ENCODE measurements at regions not wholly inside any gene's neighbourhood (a gene's known extent, or its start where the extent isn't known, plus 50 kb on each side); places are given as distances from the start of the nearest gene placed in this dataset.
A peak's percentile ranks its signal among the peaks of the same experiment; 100 is the strongest.

DNA sequence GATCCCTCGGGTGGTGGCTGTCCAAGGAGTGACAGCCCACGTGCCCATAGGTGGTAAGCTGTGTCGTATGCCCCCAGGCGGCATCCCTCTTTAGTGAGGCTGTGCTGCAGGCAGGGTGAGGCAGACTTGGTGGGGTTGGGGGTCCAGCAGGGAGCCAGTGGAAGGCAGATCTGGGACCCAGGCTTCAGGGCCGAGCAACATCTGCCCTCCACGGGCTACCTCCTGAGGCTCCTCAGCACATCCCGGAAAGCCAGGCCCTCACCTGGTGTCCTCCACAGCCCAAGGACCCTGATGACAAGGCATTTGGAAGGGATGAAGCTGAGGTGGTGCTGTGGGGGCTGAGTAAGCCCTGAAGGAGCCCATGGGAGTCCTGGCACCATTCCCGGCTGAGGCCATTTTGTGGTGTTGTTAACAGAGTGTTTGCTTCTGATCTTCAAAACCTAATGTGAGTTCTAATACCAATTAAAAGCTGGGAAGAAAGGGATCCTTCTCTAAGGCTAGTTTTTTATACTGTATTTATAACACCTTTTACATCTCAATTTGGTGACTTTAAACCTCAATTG lies 295.8 kb upstream of the IRX2 start:
- Histone ChIP-seq H3K9me3 (peaks cover 0 to 3% (median 0%) of the 10 kb centered on the region in 4 donors), H3K36me3 (no peaks in the 10 kb centered on the region), H3K27me3 (no peaks in the 10 kb centered on the region), H3K4me3 (no peak overlapping the region), H3K4me1 (no peaks in the 10 kb centered on the region), H3K27ac (no peak overlapping the region)
- ATAC-seq (ENCODE audit: low FRiP score in 2 of 2) = peak in 1 of 2 donors; percentile 21
- TF ChIP-seq EP300 (IDR thresholded peaks at IDR 0.05) (no peak), POLR2AphosphoS5 (IDR thresholded peaks at IDR 0.05) (no peak), POLR2A (IDR thresholded peaks at IDR 0.05) (no peak)
- TF ChIP-seq, protein P1, sequence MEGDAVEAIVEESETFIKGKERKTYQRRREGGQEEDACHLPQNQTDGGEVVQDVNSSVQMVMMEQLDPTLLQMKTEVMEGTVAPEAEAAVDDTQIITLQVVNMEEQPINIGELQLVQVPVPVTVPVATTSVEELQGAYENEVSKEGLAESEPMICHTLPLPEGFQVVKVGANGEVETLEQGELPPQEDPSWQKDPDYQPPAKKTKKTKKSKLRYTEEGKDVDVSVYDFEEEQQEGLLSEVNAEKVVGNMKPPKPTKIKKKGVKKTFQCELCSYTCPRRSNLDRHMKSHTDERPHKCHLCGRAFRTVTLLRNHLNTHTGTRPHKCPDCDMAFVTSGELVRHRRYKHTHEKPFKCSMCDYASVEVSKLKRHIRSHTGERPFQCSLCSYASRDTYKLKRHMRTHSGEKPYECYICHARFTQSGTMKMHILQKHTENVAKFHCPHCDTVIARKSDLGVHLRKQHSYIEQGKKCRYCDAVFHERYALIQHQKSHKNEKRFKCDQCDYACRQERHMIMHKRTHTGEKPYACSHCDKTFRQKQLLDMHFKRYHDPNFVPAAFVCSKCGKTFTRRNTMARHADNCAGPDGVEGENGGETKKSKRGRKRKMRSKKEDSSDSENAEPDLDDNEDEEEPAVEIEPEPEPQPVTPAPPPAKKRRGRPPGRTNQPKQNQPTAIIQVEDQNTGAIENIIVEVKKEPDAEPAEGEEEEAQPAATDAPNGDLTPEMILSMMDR (IDR thresholded peaks at IDR 0.05) = no peak
- no peak for DNase-seq
- 92 to 99% methylated on average over 1 to 4 of the region's 8 CpGs for WGBS, 2 donors

DNA sequence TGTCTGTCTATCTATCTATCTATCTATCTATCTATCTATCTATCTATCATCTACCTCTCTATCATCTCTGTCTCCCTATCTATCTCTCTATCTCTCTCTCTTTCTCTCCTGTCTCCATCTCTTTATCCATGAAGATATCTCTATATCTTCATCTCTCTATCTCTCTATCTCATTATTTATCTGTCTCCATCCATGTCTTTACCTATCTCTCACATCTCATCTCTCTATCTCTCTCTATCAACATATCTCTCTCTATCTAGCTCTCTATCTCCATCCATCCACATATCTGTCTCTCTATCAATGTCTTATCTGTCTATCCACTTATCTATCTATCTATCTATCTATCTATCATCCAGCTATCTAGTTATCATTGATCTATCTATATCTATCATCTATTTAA lies 292.1 kb upstream of the IRX2 start:
- no peaks in the 10 kb centered on the region for H3K36me3 ChIP-seq
- no peak for TF ChIP-seq POLR2A (IDR thresholded peaks at IDR 0.05)
- no peak for TF ChIP-seq POLR2AphosphoS5 (IDR thresholded peaks at IDR 0.05)
- TF ChIP-seq, protein P1 (IDR thresholded peaks at IDR 0.05) = no peak
- no peak for TF ChIP-seq EP300 (IDR thresholded peaks at IDR 0.05)
- H3K4me1 ChIP-seq = no peaks in the 10 kb centered on the region
- H3K9me3 ChIP-seq = no peaks in the 10 kb centered on the region
- no peaks in the 10 kb centered on the region for H3K27me3 ChIP-seq
- H3K27ac ChIP-seq = no peak overlapping the region
- no peak for DNase-seq
- H3K4me3 ChIP-seq = no peak overlapping the region
- ATAC-seq (ENCODE audit: low FRiP score in 2 of 2) = no peak

DNA sequence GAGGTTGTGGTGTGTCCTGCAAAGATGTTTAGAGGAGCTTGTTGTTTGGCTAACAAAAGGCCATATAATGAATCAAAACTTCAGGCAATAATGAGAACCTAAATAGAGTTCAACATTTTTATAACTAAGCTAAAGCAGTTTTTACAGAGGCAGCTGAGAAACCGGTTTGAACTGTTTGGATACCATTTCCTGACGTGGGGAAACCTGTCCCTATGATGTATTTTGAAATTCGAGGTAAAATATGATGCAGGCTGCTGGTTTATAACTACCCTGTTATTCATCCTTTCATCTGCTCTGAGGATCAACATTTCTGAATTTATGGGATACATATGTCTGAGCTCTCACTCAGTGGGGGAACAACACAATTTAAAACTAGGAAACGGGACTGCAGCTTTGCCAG lies 289.5 kb upstream of the IRX2 start:
- 37 to 44% methylated on average over 4 of the region's 4 CpGs for WGBS, 2 donors
- Histone ChIP-seq H3K4me1 (no peaks in the 10 kb centered on the region), H3K9me3 (no peaks in the 10 kb centered on the region), H3K27ac (no peak overlapping the region), H3K4me3 (no peak overlapping the region), H3K36me3 (no peaks in the 10 kb centered on the region), H3K27me3 (no peaks in the 10 kb centered on the region)
- ATAC-seq (ENCODE audit: low FRiP score in 2 of 2) (no peak), DNase-seq (no peak)
- TF ChIP-seq, protein P1 (IDR thresholded peaks at IDR 0.05) = no peak
- TF ChIP-seq POLR2AphosphoS5 (IDR thresholded peaks at IDR 0.05) = no peak
- TF ChIP-seq EP300 (IDR thresholded peaks at IDR 0.05) = no peak
- no peak for TF ChIP-seq POLR2A (IDR thresholded peaks at IDR 0.05)

DNA sequence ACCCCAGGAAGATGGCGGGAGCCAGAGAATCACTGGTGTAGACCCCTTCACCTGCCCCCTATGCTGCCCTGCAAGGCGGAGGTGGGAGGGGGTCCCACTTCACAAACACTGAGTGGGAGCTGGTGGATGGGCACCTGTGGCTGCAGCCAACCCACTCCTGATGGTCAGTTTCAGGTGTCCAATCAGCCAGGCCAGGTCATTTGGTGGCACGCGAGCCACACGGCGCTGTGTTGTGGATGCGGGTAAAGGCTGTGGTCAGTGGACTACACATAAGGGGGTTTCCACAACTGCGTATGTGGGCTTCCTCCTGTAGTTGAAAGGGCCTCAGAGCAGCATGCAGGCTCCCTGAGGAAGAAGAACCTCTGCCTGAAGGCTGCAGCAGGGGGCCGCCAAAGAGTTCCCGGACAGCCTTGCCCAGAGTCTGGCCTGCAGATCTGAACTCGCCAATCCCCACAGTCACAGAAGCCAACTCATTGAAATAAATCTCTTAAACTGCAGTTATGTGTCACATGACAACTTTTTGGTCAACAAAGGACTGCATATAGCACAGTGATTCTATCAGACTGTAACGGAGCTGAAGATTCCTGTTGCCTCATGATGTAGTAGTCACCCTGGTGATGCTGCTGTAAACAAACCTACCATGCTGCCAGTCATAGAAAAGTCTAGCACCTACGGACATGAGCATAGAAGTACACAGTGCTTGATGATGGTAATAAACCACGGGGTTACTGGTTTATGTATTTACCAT lies 284.7 kb upstream of the IRX2 start:
- Histone ChIP-seq H3K4me1 (no peaks in the 10 kb centered on the region), H3K9me3 (no peaks in the 10 kb centered on the region), H3K4me3 (no peak overlapping the region), H3K27me3 (no peaks in the 10 kb centered on the region), H3K36me3 (no peaks in the 10 kb centered on the region), H3K27ac (no peak overlapping the region)
- TF ChIP-seq, protein P1 (IDR thresholded peaks at IDR 0.05) = no peak
- TF ChIP-seq POLR2A (IDR thresholded peaks at IDR 0.05) = no peak
- no peak for TF ChIP-seq POLR2AphosphoS5 (IDR thresholded peaks at IDR 0.05)
- TF ChIP-seq EP300 (IDR thresholded peaks at IDR 0.05) = no peak
- ATAC-seq (ENCODE audit: low FRiP score in 2 of 2) (peak in 1 of 2 donors; percentile 15), DNase-seq (peak in 1 of 2 donors; percentile 39)
- WGBS, 2 donors = 79 to 85% methylated on average over 14 of the region's 14 CpGs

DNA sequence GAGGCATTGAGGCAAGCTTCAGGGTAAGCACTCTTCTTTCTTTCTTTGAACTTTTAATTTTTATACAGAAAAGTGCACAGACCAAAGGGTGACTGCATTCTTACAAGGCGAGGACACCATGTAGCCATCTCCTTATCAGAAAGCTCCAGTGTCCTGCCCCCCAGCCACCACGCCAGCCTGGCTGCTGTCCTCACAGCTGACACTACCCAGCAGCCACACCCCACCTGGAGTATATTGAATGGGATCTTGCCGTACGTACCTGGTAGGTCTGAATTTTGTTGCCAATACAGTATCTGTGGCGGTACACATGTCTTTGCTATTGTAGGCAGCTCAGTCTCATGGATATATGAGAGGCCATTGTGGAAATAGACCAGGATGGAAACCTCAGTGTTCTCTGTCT lies 284.0 kb upstream of the IRX2 start:
- H3K9me3 ChIP-seq = no peaks in the 10 kb centered on the region
- H3K27me3 ChIP-seq = no peaks in the 10 kb centered on the region
- H3K36me3 ChIP-seq = no peaks in the 10 kb centered on the region
- H3K4me1 ChIP-seq = no peaks in the 10 kb centered on the region
- ATAC-seq (ENCODE audit: low FRiP score in 2 of 2) = no peak
- no peak overlapping the region for H3K27ac ChIP-seq
- no peak for DNase-seq
- WGBS, 2 donors = 91 to 92% methylated on average over 5 of the region's 5 CpGs
- TF ChIP-seq, protein P1 (IDR thresholded peaks at IDR 0.05) = no peak
- no peak for TF ChIP-seq POLR2AphosphoS5 (IDR thresholded peaks at IDR 0.05)
- TF ChIP-seq EP300 (IDR thresholded peaks at IDR 0.05) = no peak
- TF ChIP-seq POLR2A (IDR thresholded peaks at IDR 0.05) = no peak
- H3K4me3 ChIP-seq = no peak overlapping the region
